ENCODE measurements at regions not wholly inside any gene's neighbourhood (a gene's known extent, or its start where the extent isn't known, plus 50 kb on each side); places are given as distances from the start of the nearest gene placed in this dataset.
A peak's percentile ranks its signal among the peaks of the same experiment; 100 is the strongest.
"Not testable (repeated sequence)": the region's sequence is repeated elsewhere in the genome, so short reads cannot be mapped to it uniquely, and the experiment has no call there.

DNA sequence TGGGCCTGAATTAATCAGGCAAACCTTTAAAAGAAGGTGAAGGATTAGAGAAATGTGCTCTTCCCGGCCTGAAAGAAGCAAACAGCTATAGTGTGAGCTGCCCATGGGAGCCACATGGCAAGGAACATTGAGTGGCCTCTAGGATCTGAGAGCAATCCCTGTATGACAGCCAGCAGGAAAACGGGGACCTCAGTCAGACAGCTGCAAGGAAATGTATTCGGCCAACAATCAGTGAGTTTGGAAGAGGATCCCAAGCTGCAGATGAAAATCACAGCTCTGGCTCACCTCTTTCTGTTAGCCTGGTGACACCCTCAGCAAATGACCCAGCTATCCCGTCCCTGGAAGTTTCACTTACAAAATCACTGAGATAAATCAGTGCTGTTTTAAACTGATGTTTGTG, 309.2 kb downstream of the SH3GL2 start:
- TF ChIP-seq, protein P1, sequence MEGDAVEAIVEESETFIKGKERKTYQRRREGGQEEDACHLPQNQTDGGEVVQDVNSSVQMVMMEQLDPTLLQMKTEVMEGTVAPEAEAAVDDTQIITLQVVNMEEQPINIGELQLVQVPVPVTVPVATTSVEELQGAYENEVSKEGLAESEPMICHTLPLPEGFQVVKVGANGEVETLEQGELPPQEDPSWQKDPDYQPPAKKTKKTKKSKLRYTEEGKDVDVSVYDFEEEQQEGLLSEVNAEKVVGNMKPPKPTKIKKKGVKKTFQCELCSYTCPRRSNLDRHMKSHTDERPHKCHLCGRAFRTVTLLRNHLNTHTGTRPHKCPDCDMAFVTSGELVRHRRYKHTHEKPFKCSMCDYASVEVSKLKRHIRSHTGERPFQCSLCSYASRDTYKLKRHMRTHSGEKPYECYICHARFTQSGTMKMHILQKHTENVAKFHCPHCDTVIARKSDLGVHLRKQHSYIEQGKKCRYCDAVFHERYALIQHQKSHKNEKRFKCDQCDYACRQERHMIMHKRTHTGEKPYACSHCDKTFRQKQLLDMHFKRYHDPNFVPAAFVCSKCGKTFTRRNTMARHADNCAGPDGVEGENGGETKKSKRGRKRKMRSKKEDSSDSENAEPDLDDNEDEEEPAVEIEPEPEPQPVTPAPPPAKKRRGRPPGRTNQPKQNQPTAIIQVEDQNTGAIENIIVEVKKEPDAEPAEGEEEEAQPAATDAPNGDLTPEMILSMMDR (IDR thresholded peaks at IDR 0.05; ENCODE audit: insufficient read depth, missing control alignments): no peak
- no peak for FAIRE-seq
- DNase-seq (ENCODE audit: insufficient read length, low spot score): no peak

DNA sequence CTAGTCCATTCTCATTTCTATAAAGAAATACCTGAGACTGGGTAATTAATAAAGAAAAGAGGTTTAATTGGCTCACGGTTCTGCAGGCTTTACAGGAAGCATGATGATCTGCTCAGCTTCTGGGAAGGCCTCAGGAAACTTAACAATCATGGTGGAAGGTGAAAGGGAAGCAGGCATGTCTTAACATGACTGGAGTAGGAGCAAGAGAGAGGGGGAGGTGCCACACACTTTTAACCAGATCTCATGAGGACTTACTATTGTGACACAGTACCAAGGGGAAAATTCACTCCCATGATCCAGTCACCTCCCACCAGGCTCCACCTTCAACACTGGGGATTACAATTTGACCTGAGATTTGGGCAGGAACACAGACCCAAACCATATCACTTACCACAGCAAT, 310.1 kb downstream of the SH3GL2 start:
- not testable (repeated sequence) for FAIRE-seq; DNase-seq (ENCODE audit: insufficient read length, low spot score)

DNA sequence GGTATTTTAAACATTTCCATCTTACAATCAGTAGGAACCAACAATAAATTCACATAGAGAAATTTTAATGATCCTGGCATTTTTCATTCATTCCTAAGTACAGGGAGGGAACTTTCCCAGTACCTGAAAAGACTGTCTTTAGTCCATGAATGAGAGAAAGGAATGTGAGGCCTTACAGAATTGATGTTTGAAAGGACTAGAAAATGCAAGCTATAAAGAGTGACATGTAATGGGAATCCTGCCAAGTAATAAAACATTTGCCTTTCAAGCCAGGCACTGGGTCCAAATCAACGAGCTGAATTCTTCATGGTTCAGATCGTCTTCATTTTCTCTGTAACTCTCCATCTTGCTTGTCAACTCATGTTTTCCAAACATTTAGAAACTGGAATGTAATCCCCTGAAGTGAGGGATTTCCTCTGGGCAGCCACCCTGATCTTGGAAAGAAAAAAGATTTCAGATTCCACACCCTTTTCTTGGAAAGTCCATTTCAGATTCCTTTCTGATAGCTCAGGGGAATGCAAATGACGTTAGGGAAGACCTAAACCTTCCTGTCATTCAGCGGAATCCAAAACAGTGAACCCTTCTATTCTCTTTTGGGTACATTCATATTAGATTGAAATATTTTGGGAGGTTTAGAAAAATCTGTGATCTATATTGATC, 315.8 kb downstream of the SH3GL2 start:
- no peak for FAIRE-seq
- TF ChIP-seq, protein P1 (IDR thresholded peaks at IDR 0.05; ENCODE audit: insufficient read depth, missing control alignments): no peak
- no peak for DNase-seq (ENCODE audit: insufficient read length, low spot score)

DNA sequence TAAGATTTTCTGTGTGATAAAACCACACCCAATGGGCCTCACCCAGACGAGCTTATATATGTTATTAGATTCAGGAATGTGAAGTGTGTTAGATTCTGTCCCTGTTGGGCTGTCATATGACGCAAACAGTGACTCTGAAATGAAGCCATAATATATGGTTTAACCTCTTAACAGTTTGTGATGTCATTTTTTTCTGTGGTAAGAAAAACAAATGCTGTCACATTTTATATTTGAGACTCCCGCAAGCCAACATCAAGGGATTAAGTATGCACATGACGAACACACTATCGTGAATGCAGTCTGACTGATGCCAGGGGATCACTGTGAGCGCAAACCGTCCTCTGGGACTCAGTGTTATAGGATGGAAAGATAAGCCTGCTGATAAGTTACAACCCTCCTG, 321.7 kb downstream of the SH3GL2 start:
- TF ChIP-seq, protein P1 (IDR thresholded peaks at IDR 0.05; ENCODE audit: insufficient read depth, missing control alignments): no peak
- DNase-seq (ENCODE audit: insufficient read length, low spot score) (no peak), FAIRE-seq (peak; percentile 29)

DNA sequence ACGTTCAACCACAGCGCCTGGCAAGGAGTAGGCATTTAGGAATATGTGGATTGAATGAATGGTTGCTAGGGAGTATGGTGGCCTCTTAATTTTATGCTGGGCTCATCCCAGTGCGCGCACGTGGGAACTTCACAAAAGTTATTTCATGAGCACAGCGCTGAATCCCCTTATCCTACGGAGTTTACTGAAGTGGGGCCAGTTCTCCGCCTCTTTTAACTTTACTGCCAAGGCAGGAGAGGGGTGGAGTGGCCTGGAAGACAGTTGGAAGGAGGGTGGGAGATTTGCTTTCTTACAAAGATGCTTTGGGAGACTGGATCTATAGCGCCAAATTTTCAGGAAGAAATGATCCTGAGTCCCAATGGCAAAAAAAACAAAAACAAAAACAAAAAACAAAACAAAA, 326.5 kb downstream of the SH3GL2 start:
- TF ChIP-seq, protein P1 (IDR thresholded peaks at IDR 0.05; ENCODE audit: insufficient read depth, missing control alignments): no peak
- FAIRE-seq (no peak), DNase-seq (ENCODE audit: insufficient read length, low spot score) (no peak)

DNA sequence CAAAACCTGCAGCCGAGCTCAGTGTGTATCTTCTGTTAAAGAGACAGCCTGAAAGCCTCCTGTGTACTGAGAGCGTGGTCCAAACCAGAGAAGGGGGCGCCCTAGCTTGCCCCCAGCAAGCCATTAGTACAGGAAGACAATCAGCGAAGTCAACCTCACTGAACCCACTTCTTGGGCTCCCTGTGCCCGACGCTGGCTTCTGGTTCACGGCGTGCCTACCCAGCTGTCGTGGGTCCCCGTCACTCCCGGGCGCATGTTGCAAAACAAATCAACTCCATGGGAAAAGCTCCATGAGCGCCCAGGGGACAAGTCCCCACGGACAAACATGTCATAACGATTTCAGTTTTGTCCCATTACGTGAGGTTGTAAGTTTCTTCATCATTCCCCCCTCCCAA, 326.9 kb downstream of the SH3GL2 start:
- TF ChIP-seq, protein P1 (IDR thresholded peaks at IDR 0.05; ENCODE audit: insufficient read depth, missing control alignments): peak; percentile 25
- no peak for FAIRE-seq
- no peak for DNase-seq (ENCODE audit: insufficient read length, low spot score)

DNA sequence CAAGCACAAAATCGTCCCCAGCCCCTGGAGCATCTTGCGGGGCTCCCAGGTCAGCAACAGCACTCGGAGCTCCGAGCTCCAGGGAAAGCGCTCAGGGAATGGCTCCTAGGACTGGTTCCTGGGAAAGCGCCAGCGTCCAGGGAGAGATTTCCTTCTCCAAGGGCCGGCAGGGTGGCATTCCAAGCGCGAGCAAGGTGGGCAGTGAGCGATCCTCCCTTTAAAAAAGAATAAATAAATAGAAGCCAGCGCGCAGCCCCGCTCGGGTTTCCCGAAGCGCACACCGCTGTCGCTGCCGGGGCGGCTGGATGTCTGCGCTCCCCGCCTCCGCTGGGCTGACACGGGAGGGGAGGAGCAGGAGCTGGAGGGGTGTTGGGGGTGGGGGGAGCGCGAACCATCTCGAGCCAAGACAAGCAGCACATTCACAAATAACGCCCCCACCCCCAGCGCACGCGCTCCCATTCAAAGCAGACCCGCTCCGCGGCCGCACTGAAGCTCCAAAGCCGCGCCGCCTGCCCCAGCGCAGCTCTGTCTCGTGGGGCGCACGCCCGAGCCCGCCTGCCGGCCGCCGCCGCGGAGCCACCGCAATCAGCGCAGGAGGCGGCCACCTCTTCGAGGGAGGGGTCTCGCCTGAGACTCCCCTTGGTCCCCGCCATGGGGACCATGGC, 327.4 kb downstream of the SH3GL2 start:
- peak; percentile 43 for DNase-seq (ENCODE audit: insufficient read length, low spot score)
- TF ChIP-seq, protein P1 (IDR thresholded peaks at IDR 0.05; ENCODE audit: insufficient read depth, missing control alignments): no peak
- FAIRE-seq: no peak

Data from D721Med (cell line).